ENCODE measurements at regions not wholly inside any gene's neighbourhood (a gene's known extent, or its start where the extent isn't known, plus 50 kb on each side); places are given as distances from the start of the nearest gene placed in this dataset.
"Not testable (repeated sequence)": the region's sequence is repeated elsewhere in the genome, so short reads cannot be mapped to it uniquely, and the experiment has no call there.

DNA sequence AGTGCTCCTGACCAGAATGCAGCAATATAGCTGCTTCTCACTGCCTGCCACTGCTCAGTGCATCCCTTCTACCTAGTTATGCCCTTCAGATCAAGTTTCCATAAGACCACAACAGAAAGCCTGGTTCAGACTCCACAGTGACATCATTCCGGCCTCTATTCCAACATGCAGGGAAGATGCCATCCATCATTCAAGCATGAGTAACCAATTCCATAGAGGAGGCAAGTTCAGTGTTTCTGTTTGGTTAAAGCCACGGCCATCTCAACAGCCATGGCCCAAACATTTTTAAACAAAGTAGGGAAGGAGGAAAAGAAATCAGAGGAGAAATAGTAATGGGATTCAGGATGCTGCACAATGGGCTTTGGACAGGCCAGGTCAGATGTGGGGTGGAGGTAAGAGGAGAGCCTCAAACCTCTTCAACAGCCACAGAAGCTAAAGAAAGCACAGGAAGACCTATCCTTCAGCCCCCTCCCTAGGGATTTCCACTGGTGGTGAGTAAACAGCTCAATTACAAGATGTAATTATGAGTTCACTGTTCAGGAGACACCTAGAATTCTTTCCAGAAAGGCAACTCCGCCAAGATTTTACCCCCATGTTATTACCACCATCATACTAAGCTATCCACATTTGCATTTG is 484.9 kb downstream of the SETD4 start:
- H3K36me3 Mint-ChIP-seq, result peaks cover 4% of the 10 kb centered on the region
- H3K4me3 Mint-ChIP-seq, result no peak overlapping the region
- no peaks in the 10 kb centered on the region for H3K9me3 Mint-ChIP-seq (ENCODE audit: low read depth)
- peaks cover 2% of the 10 kb centered on the region for H3K27me3 Mint-ChIP-seq
- H3K27ac Mint-ChIP-seq, result no peak overlapping the region
- H3K4me1 Mint-ChIP-seq (ENCODE audit: low read depth), result peaks cover 13% of the 10 kb centered on the region

DNA sequence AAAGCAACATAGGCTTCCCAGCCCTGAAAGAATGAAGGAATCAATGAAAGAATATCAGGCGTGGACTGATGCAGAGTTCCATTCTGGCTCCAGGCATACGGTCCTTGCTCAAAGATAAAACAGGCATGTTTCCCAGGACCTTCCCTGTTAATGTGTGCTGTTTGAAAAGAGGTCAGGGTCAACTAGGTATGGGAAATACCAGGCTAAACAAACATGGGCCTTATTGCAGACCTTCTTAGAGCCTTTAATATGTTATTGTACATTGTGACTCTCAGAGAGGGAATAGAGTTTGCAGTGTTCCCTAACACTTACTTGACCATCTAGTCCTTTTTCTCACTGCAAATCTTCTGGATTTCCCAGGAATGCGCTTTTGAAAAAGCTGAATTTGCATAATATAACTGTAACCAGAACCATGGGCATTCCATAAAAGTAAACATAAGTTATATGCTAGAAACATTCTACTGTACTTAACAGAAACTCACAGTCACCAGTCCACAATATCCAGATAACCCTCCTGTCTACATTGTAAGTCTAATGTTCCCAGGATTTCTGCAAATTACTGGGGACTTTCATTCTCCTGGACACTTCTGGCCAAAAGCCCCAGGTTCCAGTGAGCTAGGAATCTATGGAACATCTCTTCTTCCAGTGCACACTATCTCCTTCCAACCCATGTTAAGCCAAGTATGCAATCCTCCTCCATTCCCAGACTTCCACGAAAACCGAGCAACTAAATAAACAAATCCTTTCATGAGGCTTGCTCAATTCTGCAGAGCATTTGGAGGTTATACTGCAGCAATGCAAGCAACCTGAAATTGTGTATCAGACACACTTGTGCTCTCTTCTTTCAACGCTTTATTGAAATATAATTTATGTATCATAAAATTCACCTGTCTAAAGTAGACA is 486.6 kb downstream of the SETD4 start:
- Mint-ChIP-seq H3K4me1 (ENCODE audit: low read depth) (peaks cover 2% of the 10 kb centered on the region), H3K36me3 (peaks cover 4% of the 10 kb centered on the region), H3K27ac (no peak overlapping the region), H3K9me3 (ENCODE audit: low read depth) (no peaks in the 10 kb centered on the region), H3K4me3 (no peak overlapping the region), H3K27me3 (peaks cover 2% of the 10 kb centered on the region)

DNA sequence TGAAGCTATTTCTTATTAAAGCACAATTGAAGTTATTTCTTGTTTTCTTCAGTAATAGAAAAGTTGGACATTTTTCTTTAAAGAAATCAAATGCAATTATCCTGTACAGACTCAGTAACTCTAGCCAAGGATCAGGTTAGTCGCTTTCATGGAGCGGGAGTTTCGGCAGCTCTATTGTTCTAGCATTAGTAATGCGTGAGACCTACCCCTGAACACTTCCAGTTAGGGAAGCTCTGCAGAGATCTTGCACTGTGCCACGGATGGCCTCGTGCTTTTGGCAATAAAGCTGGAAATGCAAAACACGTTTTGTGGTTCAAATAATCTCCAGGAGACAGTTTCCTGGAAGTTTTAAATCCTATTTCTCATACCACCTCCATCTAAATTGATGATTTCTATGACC is 488.4 kb downstream of the SETD4 start:
- H3K4me1 Mint-ChIP-seq (ENCODE audit: low read depth), result no peaks in the 10 kb centered on the region
- H3K4me3 Mint-ChIP-seq, result no peak overlapping the region
- H3K9me3 Mint-ChIP-seq (ENCODE audit: low read depth), result no peaks in the 10 kb centered on the region
- peaks cover 2% of the 10 kb centered on the region for H3K27me3 Mint-ChIP-seq
- H3K27ac Mint-ChIP-seq, result no peak overlapping the region
- H3K36me3 Mint-ChIP-seq, result peaks cover 2% of the 10 kb centered on the region

DNA sequence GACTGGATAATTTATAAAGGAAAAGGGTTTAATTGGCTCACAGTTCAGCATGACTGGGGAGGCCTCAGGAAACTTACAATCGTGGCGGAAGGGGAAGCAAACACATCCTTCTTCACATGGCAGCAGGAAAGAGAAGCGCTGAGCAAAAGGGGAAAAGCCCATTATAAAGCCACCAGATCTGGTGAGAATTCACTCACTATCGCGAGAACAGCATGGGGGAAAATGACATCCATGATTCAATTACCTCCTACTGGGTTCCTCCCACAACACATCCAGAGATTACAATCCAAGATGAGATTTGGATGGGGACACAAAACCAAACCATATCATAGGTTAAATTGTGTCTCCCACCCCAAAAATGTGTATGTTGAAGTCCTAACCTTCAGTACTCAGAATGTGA is 491.7 kb downstream of the SETD4 start:
- Mint-ChIP-seq H3K27ac (no peak overlapping the region), H3K4me3 (no peak overlapping the region), H3K9me3 (ENCODE audit: low read depth) (no peaks in the 10 kb centered on the region), H3K27me3 (no peaks in the 10 kb centered on the region), H3K4me1 (ENCODE audit: low read depth) (no peaks in the 10 kb centered on the region), H3K36me3 (no peaks in the 10 kb centered on the region)

DNA sequence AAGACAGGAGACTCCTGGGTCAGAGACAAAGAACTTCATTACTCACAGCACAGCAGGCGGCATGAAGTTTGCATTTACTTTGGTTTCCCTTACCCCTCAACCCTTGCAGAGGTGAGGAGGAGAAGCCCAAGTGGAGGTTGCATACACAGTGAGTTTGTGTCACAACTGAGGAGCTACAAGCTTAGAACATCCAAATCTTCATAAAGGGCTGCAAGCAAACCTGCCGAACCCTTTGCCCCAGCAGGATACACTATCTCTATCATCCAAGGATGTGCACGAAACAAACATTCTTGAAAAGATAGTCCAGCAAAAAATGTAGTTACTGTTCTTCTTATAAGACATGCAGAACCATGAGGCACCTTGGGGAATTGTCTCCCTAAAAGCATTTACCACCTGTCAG is 493.5 kb downstream of the SETD4 start:
- no peak overlapping the region for H3K27ac Mint-ChIP-seq
- no peak overlapping the region for H3K4me3 Mint-ChIP-seq
- no peaks in the 10 kb centered on the region for H3K27me3 Mint-ChIP-seq
- H3K4me1 Mint-ChIP-seq (ENCODE audit: low read depth), result no peaks in the 10 kb centered on the region
- H3K9me3 Mint-ChIP-seq (ENCODE audit: low read depth), result no peaks in the 10 kb centered on the region
- H3K36me3 Mint-ChIP-seq, result no peaks in the 10 kb centered on the region

DNA sequence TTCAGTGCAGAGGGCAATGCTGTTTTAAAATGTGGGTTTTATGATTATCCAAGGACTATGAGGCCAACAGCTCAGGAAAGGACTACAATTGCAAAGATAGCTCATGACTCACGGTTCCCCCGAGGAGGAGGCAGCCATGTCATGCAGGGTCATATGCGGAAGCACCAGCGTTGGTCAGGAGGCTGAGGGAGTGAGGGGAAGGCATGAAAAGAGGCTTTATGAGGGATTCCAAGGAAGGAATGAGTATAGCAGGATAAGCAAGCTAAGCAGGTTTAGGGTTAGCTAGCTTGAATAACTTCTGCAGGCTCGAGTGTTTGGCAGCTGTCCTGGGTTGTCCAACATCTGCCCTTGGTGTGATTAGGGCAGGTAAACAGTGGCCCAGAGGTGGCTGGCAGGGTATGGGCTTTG is 495.1 kb downstream of the SETD4 start:
- H3K4me3 Mint-ChIP-seq, result no peak overlapping the region
- no peaks in the 10 kb centered on the region for H3K4me1 Mint-ChIP-seq (ENCODE audit: low read depth)
- no peak overlapping the region for H3K27ac Mint-ChIP-seq
- no peaks in the 10 kb centered on the region for H3K9me3 Mint-ChIP-seq (ENCODE audit: low read depth)
- no peaks in the 10 kb centered on the region for H3K36me3 Mint-ChIP-seq
- no peaks in the 10 kb centered on the region for H3K27me3 Mint-ChIP-seq

DNA sequence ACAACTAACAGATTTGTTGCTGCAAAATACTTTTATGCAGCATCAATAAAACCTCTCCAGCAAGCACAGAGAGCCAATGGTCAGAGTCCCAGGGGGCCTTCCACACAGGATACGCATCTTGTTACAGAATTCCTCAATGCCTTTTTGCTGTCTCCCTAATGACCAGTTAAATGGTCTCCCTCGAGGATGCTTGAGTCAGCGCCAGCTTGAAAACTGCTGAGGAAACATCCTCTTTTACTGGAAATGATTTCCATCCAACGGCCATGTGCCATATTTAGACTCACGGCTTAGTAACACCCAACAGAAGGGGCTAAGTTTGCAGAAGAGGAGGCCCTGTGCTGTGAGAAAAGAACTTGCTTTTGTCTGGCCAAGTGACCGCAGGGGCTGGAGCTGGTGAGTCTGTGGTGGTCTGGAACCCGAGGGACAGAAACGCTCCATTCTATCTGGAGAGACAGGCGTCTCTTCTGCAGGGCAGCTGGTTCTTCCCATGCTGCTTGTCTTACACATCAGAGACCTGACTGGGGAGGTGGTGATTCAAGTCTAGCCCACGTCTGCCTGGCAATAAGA is 496.4 kb downstream of the SETD4 start:
- Mint-ChIP-seq H3K9me3 (ENCODE audit: low read depth) (no peaks in the 10 kb centered on the region), H3K27me3 (no peaks in the 10 kb centered on the region), H3K4me1 (ENCODE audit: low read depth) (no peaks in the 10 kb centered on the region), H3K4me3 (no peak overlapping the region), H3K27ac (no peak overlapping the region), H3K36me3 (no peaks in the 10 kb centered on the region)

DNA sequence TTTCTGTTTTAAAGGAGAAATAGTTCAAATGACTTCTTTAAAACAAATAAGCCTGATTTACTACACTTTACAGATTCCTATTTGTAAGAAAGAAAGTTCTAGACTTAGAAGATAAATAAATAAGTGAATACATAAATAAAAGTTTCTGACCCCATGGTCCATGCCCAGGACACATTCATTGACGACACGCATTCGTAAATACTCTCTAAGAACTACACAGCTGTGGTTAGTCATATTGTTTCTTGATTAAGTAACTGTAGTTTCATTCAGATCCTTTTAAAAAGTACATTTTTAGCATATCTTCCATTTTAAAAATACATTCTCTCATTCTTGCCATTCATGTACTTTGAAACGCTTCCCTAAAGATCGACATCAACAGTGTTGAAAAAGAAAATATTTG is 497.4 kb downstream of the SETD4 start:
- no peak overlapping the region for H3K27ac Mint-ChIP-seq
- H3K4me3 Mint-ChIP-seq, result no peak overlapping the region
- H3K9me3 Mint-ChIP-seq (ENCODE audit: low read depth), result no peaks in the 10 kb centered on the region
- H3K36me3 Mint-ChIP-seq, result no peaks in the 10 kb centered on the region
- H3K4me1 Mint-ChIP-seq (ENCODE audit: low read depth), result no peaks in the 10 kb centered on the region
- peaks cover 2% of the 10 kb centered on the region for H3K27me3 Mint-ChIP-seq

DNA sequence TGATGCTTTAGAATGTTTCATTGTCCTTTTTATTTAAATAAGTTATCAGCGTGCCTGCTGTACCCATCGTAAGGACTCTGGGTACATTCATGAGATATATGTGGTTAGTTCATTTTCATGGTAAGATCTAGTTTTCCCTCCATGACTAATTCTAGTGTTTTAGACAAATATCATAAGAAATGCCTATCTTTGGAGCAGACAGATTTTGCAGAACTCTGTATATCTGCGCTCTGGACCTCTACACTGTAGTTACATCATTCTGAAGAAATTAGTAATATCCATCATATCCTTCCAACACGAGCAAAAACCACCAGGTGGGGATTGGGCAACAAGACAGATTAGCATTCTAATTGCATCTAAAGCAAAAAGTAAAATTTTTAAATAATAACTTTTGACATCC is 499.2 kb downstream of the SETD4 start:
- no peak overlapping the region for H3K4me3 Mint-ChIP-seq
- H3K9me3 Mint-ChIP-seq (ENCODE audit: low read depth), result no peaks in the 10 kb centered on the region
- peaks cover 2% of the 10 kb centered on the region for H3K27me3 Mint-ChIP-seq
- no peak overlapping the region for H3K27ac Mint-ChIP-seq
- no peaks in the 10 kb centered on the region for H3K4me1 Mint-ChIP-seq (ENCODE audit: low read depth)
- no peaks in the 10 kb centered on the region for H3K36me3 Mint-ChIP-seq

DNA sequence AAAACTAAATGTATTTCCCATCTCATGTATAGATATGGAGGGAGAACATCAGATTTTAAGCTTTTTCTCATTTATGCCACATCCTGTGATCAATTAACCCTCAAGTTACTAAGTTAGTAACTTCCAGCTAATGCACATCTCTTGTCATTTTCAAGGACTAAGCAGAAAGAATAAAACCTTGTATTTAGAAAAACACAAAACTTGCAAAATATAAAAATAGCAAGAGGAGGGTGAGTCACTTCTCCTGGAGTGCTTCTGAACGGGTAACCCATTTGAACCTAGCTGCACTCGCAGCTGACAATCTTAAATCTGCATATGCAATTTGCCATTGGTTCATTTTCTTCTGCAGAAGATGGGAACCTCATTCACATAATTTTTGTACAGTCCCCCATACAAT is 500.5 kb downstream of the SETD4 start:
- no peak overlapping the region for H3K27ac Mint-ChIP-seq
- no peaks in the 10 kb centered on the region for H3K36me3 Mint-ChIP-seq
- no peaks in the 10 kb centered on the region for H3K4me1 Mint-ChIP-seq (ENCODE audit: low read depth)
- no peaks in the 10 kb centered on the region for H3K9me3 Mint-ChIP-seq (ENCODE audit: low read depth)
- peaks cover 2% of the 10 kb centered on the region for H3K27me3 Mint-ChIP-seq
- no peak overlapping the region for H3K4me3 Mint-ChIP-seq

DNA sequence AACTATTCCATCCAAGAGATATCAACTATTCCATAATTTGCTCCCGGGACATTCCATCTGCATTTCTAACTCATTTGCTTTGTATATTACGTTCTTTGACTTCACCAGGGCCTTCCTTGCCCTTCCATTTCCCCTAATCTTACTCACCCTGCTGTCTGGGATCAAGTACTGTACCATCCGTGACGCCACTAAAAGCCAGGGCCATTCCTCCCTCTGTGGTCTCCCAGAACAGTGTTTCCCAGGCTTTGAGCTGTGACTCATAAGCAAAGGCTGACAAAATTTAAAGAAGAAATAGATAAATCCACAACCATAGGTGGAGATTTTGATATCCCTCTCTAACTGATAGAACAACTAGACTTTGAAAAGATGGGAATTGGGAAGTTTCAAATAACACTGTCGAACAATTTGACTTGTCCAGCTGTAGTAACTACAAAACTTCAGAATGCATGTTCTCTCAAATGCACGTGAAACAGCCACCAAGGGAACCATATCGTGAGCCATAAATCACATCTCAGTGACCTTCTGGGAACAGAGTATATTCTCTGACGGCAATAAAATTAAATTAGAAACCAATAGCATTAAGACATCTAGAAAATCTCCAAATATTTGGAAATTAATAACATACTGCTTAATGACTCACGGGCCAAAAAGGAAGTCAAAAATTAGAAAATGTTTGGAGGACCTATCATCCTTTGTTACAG is 501.0 kb downstream of the SETD4 start:
- Mint-ChIP-seq H3K9me3 (ENCODE audit: low read depth) (no peaks in the 10 kb centered on the region), H3K27me3 (peaks cover 2% of the 10 kb centered on the region), H3K4me3 (no peak overlapping the region), H3K36me3 (no peaks in the 10 kb centered on the region), H3K27ac (no peak overlapping the region), H3K4me1 (ENCODE audit: low read depth) (no peaks in the 10 kb centered on the region)

DNA sequence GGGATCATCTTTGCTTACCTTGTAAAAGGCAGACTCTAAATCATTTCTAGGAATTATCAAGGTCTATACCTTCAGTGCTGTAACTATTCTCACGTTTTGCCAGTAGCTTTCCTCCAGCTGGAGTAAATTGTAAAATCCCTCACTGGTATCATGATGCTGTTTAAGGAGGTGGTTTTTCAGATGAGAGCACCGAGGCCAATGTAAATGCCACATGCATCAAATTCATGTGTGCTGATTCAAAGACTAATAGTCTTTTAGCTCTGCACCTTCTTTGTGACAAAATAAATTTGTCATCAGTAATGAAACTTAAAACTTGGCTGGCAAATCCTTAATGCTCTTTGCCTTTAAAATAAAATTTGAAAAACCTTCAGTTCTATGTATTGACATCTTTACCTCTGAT is 503.8 kb downstream of the SETD4 start:
- Mint-ChIP-seq H3K4me1 (ENCODE audit: low read depth) (no peaks in the 10 kb centered on the region), H3K4me3 (no peak overlapping the region), H3K36me3 (no peaks in the 10 kb centered on the region), H3K27me3 (peaks cover 2% of the 10 kb centered on the region), H3K27ac (no peak overlapping the region), H3K9me3 (ENCODE audit: low read depth) (no peaks in the 10 kb centered on the region)

DNA sequence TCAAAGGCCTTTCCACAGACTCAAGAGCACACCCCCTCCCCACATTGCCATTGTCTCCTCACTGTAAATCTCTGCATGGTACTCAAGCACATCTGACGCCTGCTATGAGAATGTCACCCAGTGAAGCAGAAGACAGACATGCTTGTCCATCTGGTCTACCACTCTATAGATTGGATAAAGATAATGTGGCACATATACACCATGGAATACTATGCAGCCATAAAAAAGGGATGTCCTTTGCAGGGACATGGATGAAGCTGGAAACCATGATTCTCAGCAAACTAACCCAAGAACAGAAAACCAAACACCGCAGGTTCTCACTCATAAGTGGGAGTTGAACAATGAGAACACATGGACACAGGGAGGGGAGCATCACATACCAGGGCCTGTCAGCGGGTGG is 503.4 kb upstream of the RUNX1 start:
- not testable (repeated sequence) for H3K27me3 Mint-ChIP-seq; H3K4me1 Mint-ChIP-seq (ENCODE audit: low read depth); H3K36me3 Mint-ChIP-seq; H3K9me3 Mint-ChIP-seq (ENCODE audit: low read depth); H3K4me3 Mint-ChIP-seq; H3K27ac Mint-ChIP-seq

DNA sequence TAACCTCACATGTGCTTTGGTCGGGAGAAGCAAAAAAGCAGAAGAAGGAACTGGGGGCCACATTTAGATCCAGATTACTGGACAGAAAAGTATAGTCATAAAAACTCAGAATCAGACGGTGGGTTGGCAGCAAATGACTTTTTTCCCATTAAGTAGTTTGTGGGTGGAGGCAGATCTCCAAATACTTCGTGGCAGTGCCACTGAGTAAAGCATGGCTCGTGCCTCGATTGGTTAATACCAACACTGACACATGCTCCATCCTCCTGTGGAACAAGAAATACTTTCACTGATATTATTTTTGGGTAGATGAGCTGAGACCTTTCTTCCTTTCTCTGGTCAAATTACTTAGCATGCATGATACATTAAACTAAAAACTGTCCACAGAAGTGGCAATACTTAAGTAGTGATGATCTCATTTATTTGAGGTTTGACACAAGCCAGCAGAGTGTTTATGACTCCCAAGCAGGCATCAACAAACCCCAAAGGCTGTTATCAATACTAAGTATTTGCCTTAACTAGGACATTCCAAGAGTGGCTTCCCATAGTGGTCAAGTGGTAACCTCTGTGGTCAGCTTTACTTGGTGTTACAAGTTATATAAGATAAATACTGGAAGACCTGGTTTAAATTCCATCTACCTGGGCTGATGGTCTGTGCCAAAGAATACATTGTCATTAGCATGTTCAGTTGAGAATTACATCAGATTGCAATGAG is 500.0 kb upstream of the RUNX1 start:
- H3K4me3 Mint-ChIP-seq, result no peak overlapping the region
- H3K4me1 Mint-ChIP-seq (ENCODE audit: low read depth), result no peaks in the 10 kb centered on the region
- no peaks in the 10 kb centered on the region for H3K9me3 Mint-ChIP-seq (ENCODE audit: low read depth)
- no peaks in the 10 kb centered on the region for H3K36me3 Mint-ChIP-seq
- H3K27me3 Mint-ChIP-seq, result no peaks in the 10 kb centered on the region
- no peak overlapping the region for H3K27ac Mint-ChIP-seq

All from activated naive CD8-positive, alpha-beta T cell (primary cell).